IPS-18a (cell line): ENCODE measurements at regions not wholly inside any gene's neighbourhood (a gene's known extent, or its start where the extent isn't known, plus 50 kb on each side); places are given as distances from the start of the nearest gene placed in this dataset.

Experiments
- H3K27ac ChIP-seq: one replicate; pipeline ENCODE4 v1.5.1; 2013; ENCODE audit warnings: low read length
- H3K27me3 ChIP-seq: one replicate; pipeline ENCODE4 v1.6.1; 2013; ENCODE audit warnings: mild to moderate bottlenecking, low read length; ENCODE audit not compliant: control insufficient read depth, insufficient read depth
- H3K36me3 ChIP-seq: one replicate; pipeline ENCODE4 v1.6.1; 2013; ENCODE audit warnings: low read depth, low read length; ENCODE audit not compliant: control insufficient read depth
- H3K4me1 ChIP-seq: one replicate; pipeline ENCODE4 v1.6.1; 2013; ENCODE audit warnings: low read depth, low read length; ENCODE audit not compliant: control insufficient read depth
- H3K4me3 ChIP-seq: one replicate; pipeline ENCODE4 v1.5.1; 2013; ENCODE audit warnings: low read length
- H3K9ac ChIP-seq: one replicate; pipeline ENCODE4 v1.6.1; 2013; ENCODE audit warnings: mild to moderate bottlenecking, low read length, moderate library complexity
- H3K9me3 ChIP-seq: one replicate; pipeline ENCODE4 v1.6.1; 2013; ENCODE audit warnings: low read depth, low read length; ENCODE audit not compliant: control insufficient read depth

DNA sequence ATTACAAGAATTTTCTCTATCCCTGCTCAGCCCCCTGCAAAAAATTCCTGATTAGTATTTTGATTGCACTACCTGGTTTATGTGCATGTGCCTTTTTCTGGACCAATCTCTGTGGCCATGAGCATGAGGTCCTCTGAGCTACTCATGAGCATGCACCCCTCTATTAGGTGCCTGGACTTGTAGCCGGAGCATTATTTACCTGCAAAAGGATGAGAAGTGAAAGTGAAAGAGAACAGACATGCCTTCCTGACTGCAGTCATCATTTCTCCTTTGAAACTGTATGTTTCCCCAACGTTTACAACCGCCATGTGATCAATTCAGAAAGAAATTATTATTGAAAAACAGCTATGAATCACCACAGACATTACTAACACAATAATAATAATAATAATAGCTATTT lies 1008.8 kb downstream of the ROBO2 start:
- no peaks in the 10 kb centered on the region for H3K36me3 ChIP-seq
- no peak overlapping the region for H3K4me3 ChIP-seq
- H3K27ac ChIP-seq = no peak overlapping the region
- H3K9ac ChIP-seq = no peak overlapping the region
- H3K9me3 ChIP-seq = no peaks in the 10 kb centered on the region
- H3K27me3 ChIP-seq = no peaks in the 10 kb centered on the region
- no peaks in the 10 kb centered on the region for H3K4me1 ChIP-seq

DNA sequence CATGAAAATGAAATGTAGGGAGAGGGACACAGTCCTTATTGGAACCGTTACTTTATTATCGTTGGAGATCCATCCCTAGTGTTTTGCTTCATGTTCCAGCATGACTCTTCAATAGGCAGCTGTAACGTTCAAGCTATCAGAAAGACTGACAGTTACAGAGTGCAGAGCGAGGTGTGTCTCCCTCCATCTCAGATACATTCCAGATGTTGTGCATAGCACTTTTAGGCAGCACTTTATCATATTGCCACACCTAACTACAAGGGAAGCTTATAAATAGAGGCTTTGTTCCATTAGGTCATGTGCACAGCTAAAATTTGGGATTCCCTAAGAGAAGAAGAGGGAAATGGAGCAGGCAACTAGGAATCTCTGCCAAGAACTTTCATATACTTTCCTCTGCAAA lies 1009.6 kb downstream of the ROBO2 start:
- no peak overlapping the region for H3K9ac ChIP-seq
- no peaks in the 10 kb centered on the region for H3K4me1 ChIP-seq
- no peaks in the 10 kb centered on the region for H3K36me3 ChIP-seq
- no peaks in the 10 kb centered on the region for H3K27me3 ChIP-seq
- no peak overlapping the region for H3K4me3 ChIP-seq
- no peak overlapping the region for H3K27ac ChIP-seq
- no peaks in the 10 kb centered on the region for H3K9me3 ChIP-seq

DNA sequence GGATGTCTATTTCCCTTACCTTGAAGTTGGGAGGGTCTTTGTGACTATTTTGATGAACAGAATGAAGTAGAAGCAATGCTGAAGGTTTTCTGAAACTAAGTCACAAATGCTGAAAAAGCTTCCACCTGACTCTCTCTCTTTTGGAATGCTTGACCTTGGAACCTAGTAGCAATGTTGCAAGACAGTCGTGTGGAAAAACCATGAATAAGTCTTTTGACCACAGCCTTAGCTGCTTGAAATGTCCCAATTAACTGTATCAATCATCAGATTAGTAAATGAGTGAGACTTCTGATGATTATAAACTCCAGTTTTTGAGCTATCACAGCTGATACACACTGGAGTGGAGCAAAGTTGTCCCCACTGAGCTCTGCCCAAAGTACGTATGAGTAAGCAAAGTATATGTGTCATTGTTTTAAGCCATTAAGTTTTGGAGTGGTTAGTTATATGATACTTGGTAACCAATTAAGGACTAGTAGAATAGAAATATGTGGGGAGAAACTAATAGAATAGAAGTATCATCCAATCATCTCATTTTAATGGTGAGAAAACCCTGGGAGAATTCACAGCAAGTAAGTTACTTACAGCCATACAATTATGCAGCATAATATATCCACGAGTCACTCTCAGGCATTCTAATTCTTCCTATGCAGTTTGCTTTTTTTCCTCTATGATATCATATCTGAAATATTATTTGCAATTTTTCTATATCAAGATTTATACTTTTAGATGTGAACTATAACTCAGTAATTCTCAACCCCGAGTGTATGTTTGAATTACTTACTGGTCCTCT lies 1010.6 kb downstream of the ROBO2 start:
- Histone ChIP-seq H3K9me3 (no peaks in the 10 kb centered on the region), H3K9ac (no peak overlapping the region), H3K27ac (no peak overlapping the region), H3K4me1 (no peaks in the 10 kb centered on the region), H3K4me3 (no peak overlapping the region), H3K27me3 (no peaks in the 10 kb centered on the region), H3K36me3 (no peaks in the 10 kb centered on the region)

DNA sequence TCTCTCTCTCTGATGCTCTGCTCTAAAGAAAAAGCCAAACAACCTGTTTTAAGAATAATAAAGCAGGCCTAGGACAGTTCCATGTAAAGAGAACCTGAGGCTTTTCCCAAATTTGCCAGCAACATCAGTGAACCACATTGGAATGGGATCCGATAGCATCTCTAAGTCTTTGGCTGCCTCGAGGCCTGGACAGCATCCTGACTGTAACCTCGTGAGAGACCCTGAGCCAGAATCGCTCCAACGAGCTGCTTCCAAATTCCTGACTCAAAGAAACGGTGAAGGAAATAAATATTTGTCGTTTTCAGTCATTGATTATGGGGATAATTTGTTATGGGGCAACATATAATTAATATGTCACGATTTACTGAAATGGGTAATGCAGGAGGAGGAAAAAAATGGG lies 1012.8 kb downstream of the ROBO2 start:
- H3K27me3 ChIP-seq = no peaks in the 10 kb centered on the region
- no peaks in the 10 kb centered on the region for H3K36me3 ChIP-seq
- H3K9ac ChIP-seq = no peak overlapping the region
- H3K9me3 ChIP-seq = no peaks in the 10 kb centered on the region
- no peak overlapping the region for H3K4me3 ChIP-seq
- H3K27ac ChIP-seq = no peak overlapping the region
- H3K4me1 ChIP-seq = no peaks in the 10 kb centered on the region

DNA sequence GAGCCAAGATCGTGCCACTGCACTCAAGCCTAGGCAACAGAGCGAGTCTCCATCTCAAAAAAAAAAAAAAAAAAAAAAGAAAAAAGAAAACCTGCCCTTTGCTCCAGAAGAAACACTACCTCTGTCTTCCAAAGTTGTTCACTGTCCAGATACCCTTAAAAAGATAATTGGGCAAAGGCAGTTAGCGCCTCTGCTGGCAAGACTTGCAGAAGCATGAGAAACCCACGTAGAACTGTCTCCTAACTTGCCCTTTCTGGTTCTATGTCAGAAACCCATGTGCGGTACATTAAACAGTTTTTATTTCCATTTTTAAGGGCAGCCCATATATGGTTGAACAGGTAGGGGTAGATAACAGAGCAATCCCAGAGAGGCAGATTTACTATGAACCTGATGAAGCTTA lies 1026.4 kb downstream of the ROBO2 start:
- Histone ChIP-seq H3K27me3 (no peaks in the 10 kb centered on the region), H3K36me3 (no peaks in the 10 kb centered on the region), H3K4me1 (no peaks in the 10 kb centered on the region), H3K9ac (no peak overlapping the region), H3K4me3 (no peak overlapping the region), H3K27ac (no peak overlapping the region), H3K9me3 (no peaks in the 10 kb centered on the region)

DNA sequence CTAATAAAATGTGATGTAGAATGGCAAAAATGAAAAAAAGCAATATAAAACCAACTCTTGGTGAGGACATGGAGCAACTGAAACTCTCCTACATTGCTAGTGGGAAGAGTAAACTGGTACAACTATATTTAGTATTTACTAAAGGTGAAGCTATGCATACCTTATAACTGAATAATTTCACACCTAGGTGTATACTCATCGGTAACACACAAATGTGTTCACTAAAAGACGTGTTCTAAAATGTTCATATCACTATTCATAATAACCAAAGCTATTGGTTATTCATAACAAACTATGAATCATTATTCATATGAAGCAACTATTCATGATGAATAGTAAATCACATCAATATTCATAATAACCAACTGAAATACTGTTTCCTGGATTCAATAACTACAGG lies 1030.3 kb downstream of the ROBO2 start:
- Histone ChIP-seq H3K9ac (no peak overlapping the region), H3K4me1 (no peaks in the 10 kb centered on the region), H3K27me3 (no peaks in the 10 kb centered on the region), H3K4me3 (no peak overlapping the region), H3K9me3 (no peaks in the 10 kb centered on the region), H3K27ac (no peak overlapping the region), H3K36me3 (no peaks in the 10 kb centered on the region)

DNA sequence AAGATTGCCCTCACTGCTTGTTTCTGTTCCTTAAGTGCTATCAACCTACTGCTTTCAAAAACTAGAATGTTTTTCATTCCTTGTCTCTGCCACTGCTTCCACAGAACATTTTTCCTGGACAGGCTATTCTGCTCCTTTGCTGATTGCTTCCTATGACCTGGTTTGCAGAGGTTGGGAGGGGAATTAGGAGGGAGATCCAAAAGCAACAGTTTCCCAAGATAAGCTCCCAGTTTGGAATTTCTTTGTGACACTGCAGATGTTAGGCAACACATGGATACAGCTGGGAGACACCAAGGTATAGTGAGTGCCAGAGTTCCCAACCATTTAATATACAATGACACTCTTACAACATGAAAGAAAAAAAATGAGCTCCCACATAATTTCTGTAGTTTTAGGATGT lies 1036.5 kb downstream of the ROBO2 start:
- Histone ChIP-seq H3K4me1 (no peaks in the 10 kb centered on the region), H3K9me3 (no peaks in the 10 kb centered on the region), H3K27ac (no peak overlapping the region), H3K4me3 (no peak overlapping the region), H3K27me3 (no peaks in the 10 kb centered on the region), H3K36me3 (no peaks in the 10 kb centered on the region), H3K9ac (no peak overlapping the region)

DNA sequence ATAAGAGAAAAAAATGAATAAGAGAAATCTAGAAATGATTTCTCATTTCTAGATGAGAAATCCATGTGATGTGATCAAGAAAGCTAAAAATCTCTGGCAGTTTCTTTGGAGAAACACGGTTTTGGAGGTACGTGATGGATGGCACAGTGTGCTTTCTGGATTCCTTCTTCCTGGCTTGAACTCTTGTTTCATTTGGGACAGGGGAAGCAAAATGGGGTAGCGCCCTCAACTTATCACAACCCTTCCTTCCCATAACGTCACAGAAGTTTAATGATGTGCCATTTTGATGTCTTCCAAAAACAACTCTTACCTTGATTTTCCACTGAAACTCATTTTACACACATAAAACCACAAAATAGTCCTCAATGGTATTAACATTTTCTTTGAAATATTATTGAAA lies 1037.3 kb downstream of the ROBO2 start:
- no peaks in the 10 kb centered on the region for H3K27me3 ChIP-seq
- no peaks in the 10 kb centered on the region for H3K4me1 ChIP-seq
- no peaks in the 10 kb centered on the region for H3K36me3 ChIP-seq
- H3K9me3 ChIP-seq = no peaks in the 10 kb centered on the region
- H3K27ac ChIP-seq = no peak overlapping the region
- no peak overlapping the region for H3K9ac ChIP-seq
- no peak overlapping the region for H3K4me3 ChIP-seq

DNA sequence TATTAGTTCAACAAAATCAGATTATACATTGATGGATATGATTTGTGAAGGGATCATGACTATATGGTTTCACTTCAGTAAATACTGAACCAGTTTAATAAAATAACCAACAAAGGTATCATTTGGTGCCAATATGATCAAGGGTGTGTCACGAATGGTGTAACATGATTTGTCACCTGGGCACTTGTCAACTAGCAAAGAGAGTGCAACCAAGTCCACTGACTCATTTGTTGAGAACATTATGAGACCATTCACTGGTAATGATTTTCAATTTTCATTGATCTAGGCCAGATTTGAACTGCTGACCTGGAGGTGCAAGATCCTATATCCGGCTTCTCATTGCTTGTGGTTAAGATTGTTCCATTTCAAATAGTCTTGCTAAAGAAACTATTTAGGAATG lies 1037.9 kb downstream of the ROBO2 start:
- no peak overlapping the region for H3K27ac ChIP-seq
- no peaks in the 10 kb centered on the region for H3K27me3 ChIP-seq
- no peak overlapping the region for H3K4me3 ChIP-seq
- H3K4me1 ChIP-seq = no peaks in the 10 kb centered on the region
- no peak overlapping the region for H3K9ac ChIP-seq
- H3K9me3 ChIP-seq = no peaks in the 10 kb centered on the region
- no peaks in the 10 kb centered on the region for H3K36me3 ChIP-seq

DNA sequence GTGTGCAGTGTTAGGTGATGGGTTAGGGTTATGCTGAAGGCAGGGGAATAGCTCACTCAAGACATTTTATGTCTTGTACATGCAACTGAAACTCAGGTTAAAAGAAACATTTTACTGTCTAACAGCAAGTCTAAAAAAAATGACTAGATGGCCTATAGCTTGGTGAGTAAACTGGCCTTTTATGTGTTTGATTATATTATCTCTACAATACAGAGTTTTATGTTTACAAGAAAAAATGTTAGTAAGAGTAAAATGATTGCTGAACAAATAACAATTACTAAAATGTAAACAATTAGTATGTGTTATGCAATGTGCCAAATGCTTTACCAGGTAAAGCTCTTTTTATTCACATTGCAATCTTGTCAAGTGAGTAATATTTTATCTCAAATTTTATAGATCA lies 1039.6 kb downstream of the ROBO2 start:
- Histone ChIP-seq H3K4me3 (no peak overlapping the region), H3K4me1 (no peaks in the 10 kb centered on the region), H3K36me3 (no peaks in the 10 kb centered on the region), H3K9ac (no peak overlapping the region), H3K27me3 (no peaks in the 10 kb centered on the region), H3K27ac (no peak overlapping the region), H3K9me3 (no peaks in the 10 kb centered on the region)

DNA sequence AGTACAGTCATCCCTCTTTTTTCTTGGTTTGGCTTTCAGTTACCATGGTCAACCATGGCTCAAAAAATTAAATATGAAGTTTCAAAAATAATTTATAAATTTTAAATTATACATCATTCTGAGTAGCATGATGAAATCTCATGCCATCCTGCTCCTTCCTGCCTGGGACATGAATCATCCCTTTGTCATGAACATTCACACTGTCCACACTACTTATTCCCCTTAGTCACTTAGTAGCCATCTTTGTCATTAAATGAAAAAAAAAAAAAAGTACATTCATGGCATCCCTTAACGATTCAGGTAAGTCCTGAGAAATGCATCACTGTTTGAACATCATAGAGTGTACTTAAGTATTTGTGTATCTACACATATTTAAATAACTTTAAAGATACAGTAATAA lies 1046.3 kb downstream of the ROBO2 start:
- Histone ChIP-seq H3K27me3 (no peaks in the 10 kb centered on the region), H3K9ac (no peak overlapping the region), H3K4me3 (no peak overlapping the region), H3K4me1 (no peaks in the 10 kb centered on the region), H3K9me3 (no peaks in the 10 kb centered on the region), H3K36me3 (no peaks in the 10 kb centered on the region), H3K27ac (no peak overlapping the region)

DNA sequence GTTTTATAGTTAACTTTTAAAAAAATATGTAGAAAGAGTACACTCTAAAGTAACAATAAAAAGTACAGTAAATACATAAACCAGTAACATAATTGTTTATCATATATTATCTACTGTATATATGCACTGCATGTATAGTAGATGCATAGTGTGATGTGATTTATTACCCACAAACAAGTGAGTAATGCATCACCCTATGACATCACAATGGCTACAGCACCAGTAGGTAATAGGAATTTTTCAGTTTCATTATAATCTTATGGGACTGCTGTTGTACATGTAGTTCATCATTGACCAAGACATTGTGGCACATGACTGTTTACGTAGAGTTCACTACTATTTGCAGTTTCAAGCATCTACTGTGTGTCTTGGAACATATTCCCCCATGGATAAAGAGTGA lies 1047.2 kb downstream of the ROBO2 start:
- H3K9ac ChIP-seq = no peak overlapping the region
- H3K27ac ChIP-seq = no peak overlapping the region
- no peaks in the 10 kb centered on the region for H3K9me3 ChIP-seq

More for the DNA sequence above, 1047.2 kb downstream of the ROBO2 start:
- Histone ChIP-seq H3K4me3 (no peak overlapping the region), H3K27me3 (no peaks in the 10 kb centered on the region), H3K4me1 (no peaks in the 10 kb centered on the region), H3K36me3 (no peaks in the 10 kb centered on the region)
